Osteocyte (in vitro differentiated cells): ENCODE measurements at regions not wholly inside any gene's neighbourhood (a gene's known extent, or its start where the extent isn't known, plus 50 kb on each side); places are given as distances from the start of the nearest gene placed in this dataset.
"Not testable (repeated sequence)": the region's sequence is repeated elsewhere in the genome, so short reads cannot be mapped to it uniquely, and the experiment has no call there.

Source experiments
- DNase-seq: peaks from one replicate; pipeline ENCODE4 v3.0.0; 2021; ENCODE audit warnings: mixed read lengths; ENCODE audit not compliant: unreplicated experiment; ENCODE audit errors: extremely low spot score
- H3K27ac Mint-ChIP-seq: one replicate; pipeline ENCODE4 v1.8.0; 2021; ENCODE audit warnings: mild to moderate bottlenecking, mixed read lengths; ENCODE audit not compliant: unreplicated experiment
- H3K27me3 Mint-ChIP-seq: one replicate; pipeline ENCODE4 v1.8.0; 2021; ENCODE audit warnings: mixed read lengths; ENCODE audit not compliant: unreplicated experiment
- H3K36me3 Mint-ChIP-seq: one replicate; pipeline ENCODE4 v1.8.0; 2021; ENCODE audit warnings: mixed read lengths; ENCODE audit not compliant: unreplicated experiment
- H3K4me1 Mint-ChIP-seq: one replicate; pipeline ENCODE4 v1.8.0; 2021; ENCODE audit warnings: mixed read lengths; ENCODE audit not compliant: unreplicated experiment
- H3K4me3 Mint-ChIP-seq: one replicate; pipeline ENCODE4 v1.8.0; 2021; ENCODE audit warnings: mild to moderate bottlenecking, moderate library complexity, mixed read lengths; ENCODE audit not compliant: unreplicated experiment
- H3K9me3 Mint-ChIP-seq: one replicate; pipeline ENCODE4 v1.8.0; 2021; ENCODE audit warnings: mixed read lengths; ENCODE audit not compliant: unreplicated experiment
- TF ChIP-seq, protein P1 (sequence below): fragments of 200-600 bp; sonication (generic); IDR thresholded peaks from 2 replicates; pipeline ENCODE4 v1.5.0; 2021; ENCODE audit warnings: antibody characterized with exemption, mild to moderate bottlenecking, moderate library complexity

DNA sequence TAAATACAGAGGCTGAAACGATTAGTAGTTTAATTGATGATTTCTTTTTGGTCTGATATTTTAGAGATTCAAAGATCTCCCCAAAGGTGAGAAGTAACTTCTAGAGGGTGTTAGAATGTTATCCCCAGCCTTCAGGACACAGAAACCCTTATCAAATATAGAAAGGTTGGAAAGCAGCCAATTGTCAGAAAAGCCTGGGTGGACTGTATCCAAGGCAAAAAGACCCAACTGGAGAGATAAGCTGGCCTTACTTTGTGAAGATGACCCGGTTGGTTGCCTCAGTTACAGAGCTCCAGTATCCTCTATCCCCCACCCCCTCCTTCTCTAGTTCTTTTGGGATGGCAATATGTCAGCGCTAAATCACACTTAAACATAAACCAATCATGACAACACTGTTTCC lies 75.7 kb downstream of the GCNT4 start:
- no peaks in the 10 kb centered on the region for H3K27me3 Mint-ChIP-seq
- H3K9me3 Mint-ChIP-seq, result peaks cover 8% of the 10 kb centered on the region
- no peak overlapping the region for H3K4me3 Mint-ChIP-seq
- no peak for DNase-seq
- H3K4me1 Mint-ChIP-seq, result no peaks in the 10 kb centered on the region
- H3K36me3 Mint-ChIP-seq, result no peaks in the 10 kb centered on the region
- no peak overlapping the region for H3K27ac Mint-ChIP-seq
- TF ChIP-seq, protein P1, sequence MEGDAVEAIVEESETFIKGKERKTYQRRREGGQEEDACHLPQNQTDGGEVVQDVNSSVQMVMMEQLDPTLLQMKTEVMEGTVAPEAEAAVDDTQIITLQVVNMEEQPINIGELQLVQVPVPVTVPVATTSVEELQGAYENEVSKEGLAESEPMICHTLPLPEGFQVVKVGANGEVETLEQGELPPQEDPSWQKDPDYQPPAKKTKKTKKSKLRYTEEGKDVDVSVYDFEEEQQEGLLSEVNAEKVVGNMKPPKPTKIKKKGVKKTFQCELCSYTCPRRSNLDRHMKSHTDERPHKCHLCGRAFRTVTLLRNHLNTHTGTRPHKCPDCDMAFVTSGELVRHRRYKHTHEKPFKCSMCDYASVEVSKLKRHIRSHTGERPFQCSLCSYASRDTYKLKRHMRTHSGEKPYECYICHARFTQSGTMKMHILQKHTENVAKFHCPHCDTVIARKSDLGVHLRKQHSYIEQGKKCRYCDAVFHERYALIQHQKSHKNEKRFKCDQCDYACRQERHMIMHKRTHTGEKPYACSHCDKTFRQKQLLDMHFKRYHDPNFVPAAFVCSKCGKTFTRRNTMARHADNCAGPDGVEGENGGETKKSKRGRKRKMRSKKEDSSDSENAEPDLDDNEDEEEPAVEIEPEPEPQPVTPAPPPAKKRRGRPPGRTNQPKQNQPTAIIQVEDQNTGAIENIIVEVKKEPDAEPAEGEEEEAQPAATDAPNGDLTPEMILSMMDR, result no peak

- H3K9me3 Mint-ChIP-seq, result peaks cover 8% of the 10 kb centered on the region
- no peak for DNase-seq
- TF ChIP-seq, protein P1, result no peak
- H3K4me1 Mint-ChIP-seq, result no peaks in the 10 kb centered on the region
- H3K27ac Mint-ChIP-seq, result no peak overlapping the region
- H3K4me3 Mint-ChIP-seq, result no peak overlapping the region
- no peaks in the 10 kb centered on the region for H3K27me3 Mint-ChIP-seq
- H3K36me3 Mint-ChIP-seq, result no peaks in the 10 kb centered on the region
These were observed 76.8 kb downstream of the GCNT4 start for GRCh38 chr5:74975582-74975981.

DNA sequence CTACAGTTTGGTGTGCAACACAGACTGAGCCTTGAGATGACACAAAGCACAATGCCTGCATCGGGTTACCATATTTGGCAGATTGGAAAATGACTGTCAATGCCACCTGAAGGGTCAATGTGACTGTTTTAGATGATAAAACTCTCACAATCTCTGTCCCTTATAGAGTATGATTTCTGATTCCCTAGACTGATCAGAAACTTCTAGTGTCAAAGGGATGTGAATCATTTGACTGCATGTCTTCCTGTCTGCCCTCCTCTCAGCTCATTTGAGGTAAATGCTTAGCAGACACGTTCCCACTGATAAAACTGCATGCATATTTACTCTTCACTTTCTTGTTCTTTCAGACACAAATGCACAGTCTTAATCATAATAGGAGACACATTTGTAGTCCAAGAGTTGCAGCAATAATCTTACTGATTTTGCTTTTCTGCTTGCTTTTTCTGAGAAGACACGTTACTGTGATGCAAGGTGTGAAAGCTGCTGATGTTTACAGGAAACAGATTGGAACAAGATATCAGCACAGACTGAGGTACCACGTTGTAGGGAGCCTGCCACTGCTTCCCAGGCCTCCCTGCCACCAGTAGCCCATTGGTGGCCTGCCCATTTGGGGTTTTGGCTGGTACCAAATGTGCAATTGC lies 77.8 kb downstream of the GCNT4 start:
- Mint-ChIP-seq H3K4me1 (no peaks in the 10 kb centered on the region), H3K27ac (no peak overlapping the region), H3K4me3 (no peak overlapping the region), H3K36me3 (no peaks in the 10 kb centered on the region), H3K9me3 (peaks cover 8% of the 10 kb centered on the region), H3K27me3 (no peaks in the 10 kb centered on the region)
- no peak for DNase-seq
- TF ChIP-seq, protein P1, result no peak

DNA sequence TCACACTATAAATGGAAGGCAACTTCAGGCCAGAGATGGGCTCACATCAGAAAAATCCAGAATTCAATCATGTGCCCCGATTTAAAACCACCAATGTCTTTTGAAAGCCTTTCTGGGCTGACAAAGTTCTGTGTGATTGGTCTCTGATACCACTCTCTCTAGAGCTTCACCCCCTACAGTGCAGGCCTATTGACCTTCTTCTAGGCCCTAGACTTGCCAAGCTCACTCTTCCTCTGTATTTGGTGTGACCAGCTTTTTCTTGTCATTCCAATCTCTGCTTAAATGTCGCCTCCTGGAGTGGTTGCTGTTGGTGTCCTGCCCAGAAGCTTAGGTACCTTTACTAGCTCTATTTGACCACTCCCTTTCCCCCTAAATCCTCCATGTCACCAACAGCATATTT lies 78.7 kb downstream of the GCNT4 start:
- no peak overlapping the region for H3K27ac Mint-ChIP-seq
- peaks cover 8% of the 10 kb centered on the region for H3K9me3 Mint-ChIP-seq
- H3K27me3 Mint-ChIP-seq, result no peaks in the 10 kb centered on the region
- no peaks in the 10 kb centered on the region for H3K4me1 Mint-ChIP-seq
- TF ChIP-seq, protein P1, result no peak
- no peak for DNase-seq
- H3K4me3 Mint-ChIP-seq, result no peak overlapping the region
- no peaks in the 10 kb centered on the region for H3K36me3 Mint-ChIP-seq

GRCh38 chr5:74971947-74972460 lies 80.4 kb downstream of the GCNT4 start:
- Mint-ChIP-seq H3K27me3 (no peaks in the 10 kb centered on the region), H3K36me3 (no peaks in the 10 kb centered on the region), H3K4me1 (no peaks in the 10 kb centered on the region), H3K27ac (no peak overlapping the region), H3K9me3 (peaks cover 8% of the 10 kb centered on the region), H3K4me3 (no peak overlapping the region)
- TF ChIP-seq, protein P1, result no peak
- no peak for DNase-seq

DNA sequence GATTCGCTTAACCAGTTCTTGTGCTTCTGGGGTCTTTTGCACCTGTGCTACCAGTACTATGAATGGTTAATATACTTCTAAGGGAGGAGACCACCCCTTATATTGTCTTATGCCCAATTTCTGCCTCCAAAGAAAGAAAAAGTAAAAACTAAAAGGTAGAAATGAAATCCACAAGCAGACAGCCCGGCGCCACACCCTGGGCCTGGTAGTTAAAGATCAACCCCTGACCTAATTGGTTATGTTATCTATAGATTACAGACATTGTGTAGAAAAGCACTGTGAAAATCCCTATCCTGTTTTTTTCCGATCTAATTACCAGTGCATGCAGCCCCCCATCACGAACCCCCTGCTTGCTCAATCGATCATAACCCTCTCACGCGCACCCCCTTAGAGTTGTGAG lies 81.5 kb downstream of the GCNT4 start:
- H3K4me1 Mint-ChIP-seq, H3K9me3 Mint-ChIP-seq, H3K27ac Mint-ChIP-seq, H3K27me3 Mint-ChIP-seq, H3K4me3 Mint-ChIP-seq, H3K36me3 Mint-ChIP-seq, DNase-seq: not testable (repeated sequence)
